ENCODE measurements at regions not wholly inside any gene's neighbourhood (a gene's known extent, or its start where the extent isn't known, plus 50 kb on each side); places are given as distances from the start of the nearest gene placed in this dataset.
A peak's percentile ranks its signal among the peaks of the same experiment; 100 is the strongest.
"Not testable (repeated sequence)": the region's sequence is repeated elsewhere in the genome, so short reads cannot be mapped to it uniquely, and the experiment has no call there.

- no peak for DNase-seq
Measured at GRCh38 chr6:144947398-144947976, 662.4 kb downstream of the UTRN start.

GRCh38 chr6:144951730-144952437, 666.7 kb downstream of the UTRN start:
- no peak for DNase-seq

- no peak for DNase-seq
Measured at GRCh38 chr6:144952456-144953240, 667.5 kb downstream of the UTRN start.

- no peak for DNase-seq
Measured at GRCh38 chr6:144953552-144954240, 668.6 kb downstream of the UTRN start.

GRCh38 chr6:144954241-144954556, 669.1 kb downstream of the UTRN start:
- no peak for DNase-seq

GRCh38 chr6:144955392-144955791, 670.3 kb downstream of the UTRN start:
- DNase-seq: no peak

- DNase-seq: no peak
Measured at GRCh38 chr6:144955859-144956258, 670.7 kb downstream of the UTRN start.

GRCh38 chr6:144956697-144957096, 671.6 kb downstream of the UTRN start:
- DNase-seq: not testable (repeated sequence)

- DNase-seq: no peak
Measured at GRCh38 chr6:144957236-144957937, 672.3 kb downstream of the UTRN start.

- no peak for DNase-seq
Measured at GRCh38 chr6:144969154-144969553, 684.0 kb downstream of the UTRN start.

GRCh38 chr6:144969602-144970272, 684.6 kb downstream of the UTRN start:
- no peak for DNase-seq

GRCh38 chr6:144977250-144977864, 692.2 kb downstream of the UTRN start:
- peak; percentile 19 for DNase-seq

- no peak for DNase-seq
Measured at GRCh38 chr6:144978208-144978607, 693.1 kb downstream of the UTRN start.

GRCh38 chr6:144986271-144986670, 701.1 kb downstream of the UTRN start:
- no peak for DNase-seq

GRCh38 chr6:144989319-144990107, 704.4 kb downstream of the UTRN start:
- no peak for DNase-seq

- no peak for DNase-seq
Measured at GRCh38 chr6:144990784-144991183, 705.6 kb downstream of the UTRN start.

GRCh38 chr6:144993870-144994269, 708.7 kb downstream of the UTRN start:
- DNase-seq: no peak

GRCh38 chr6:144997996-144998395, 712.9 kb downstream of the UTRN start:
- DNase-seq: no peak

- no peak for DNase-seq
Measured at GRCh38 chr6:144999127-144999526, 714.0 kb downstream of the UTRN start.

- DNase-seq: no peak
Measured at GRCh38 chr6:145003145-145003544, 718.0 kb downstream of the UTRN start.

GRCh38 chr6:145006914-145007313, 721.8 kb downstream of the UTRN start:
- DNase-seq: no peak
